Activated CD8-positive, alpha-beta T cell treated with anti-CD3 and anti-CD28 coated beads for 36 hours (primary cell): ENCODE measurements at regions not wholly inside any gene's neighbourhood (a gene's known extent, or its start where the extent isn't known, plus 50 kb on each side); places are given as distances from the start of the nearest gene placed in this dataset. TPM values are rescaled to one million over a fixed set of nuclear protein-coding genes. Genes with fewer than 3 reads are reported as not detected.

Source experiments
- ATAC-seq: fragments of 200-7000 bp; cut with Tn5 transposase; one replicate; pipeline ENCODE4 v1.10.0; 2021; ENCODE audit warnings: mild to moderate bottlenecking, moderate library complexity
- CTCF ChIA-PET: fragments of 350-600 bp; sonication (Branson Sonifier 250); formaldehyde crosslinking; loops from one replicate; lab custom pipeline; 2021; ENCODE audit warnings: antibody characterized with exemption; lab: Charles Lee
- POLR2A ChIA-PET: fragments of 350-600 bp; sonication (Branson Sonifier 250); formaldehyde crosslinking; loops from one replicate; lab custom pipeline; 2021; ENCODE audit warnings: antibody characterized with exemption; lab: Charles Lee
- DNase-seq: peaks from one replicate; pipeline ENCODE4 v3.0.0-alpha.2; 2020
- H3K27ac Mint-ChIP-seq: one replicate; pipeline ENCODE4 v1.8.0; 2021; ENCODE audit warnings: mild to moderate bottlenecking, mixed read lengths
- H3K27me3 Mint-ChIP-seq: one replicate; pipeline ENCODE4 v1.8.0; 2021; ENCODE audit warnings: mixed read lengths
- H3K36me3 Mint-ChIP-seq: one replicate; pipeline ENCODE4 v1.8.0; 2021; ENCODE audit warnings: low read depth, mixed read lengths
- H3K4me1 Mint-ChIP-seq: one replicate; pipeline ENCODE4 v1.8.0; 2021; ENCODE audit warnings: low read depth, mixed read lengths
- H3K4me3 Mint-ChIP-seq: one replicate; pipeline ENCODE4 v1.8.0; 2021; ENCODE audit warnings: mild to moderate bottlenecking, moderate library complexity, mixed read lengths
- H3K9me3 Mint-ChIP-seq: one replicate; pipeline ENCODE4 v1.8.0; 2021; ENCODE audit warnings: mixed read lengths
- intact Hi-C: fragments of 100-400 bp; cut with micrococcal nuclease; formaldehyde crosslinking; loops from one replicate; pipeline ENCODE4 v1.10.0; 2022
- microRNA-seq: library from miRNA; unstranded; fragments of <30 nt; microRNA quantifications from one replicate; pipeline ENCODE4 v1.2.0, GENCODE V29; 2022; ENCODE audit warnings: borderline microRNAs expressed, borderline replicate concordance
- TF ChIP-seq, protein P1 (sequence below): fragments of 200-600 bp; IDR thresholded peaks from one replicate; pipeline ENCODE4 v1.8.0; 2022; ENCODE audit warnings: antibody characterized with exemption, mild to moderate bottlenecking

DNA sequence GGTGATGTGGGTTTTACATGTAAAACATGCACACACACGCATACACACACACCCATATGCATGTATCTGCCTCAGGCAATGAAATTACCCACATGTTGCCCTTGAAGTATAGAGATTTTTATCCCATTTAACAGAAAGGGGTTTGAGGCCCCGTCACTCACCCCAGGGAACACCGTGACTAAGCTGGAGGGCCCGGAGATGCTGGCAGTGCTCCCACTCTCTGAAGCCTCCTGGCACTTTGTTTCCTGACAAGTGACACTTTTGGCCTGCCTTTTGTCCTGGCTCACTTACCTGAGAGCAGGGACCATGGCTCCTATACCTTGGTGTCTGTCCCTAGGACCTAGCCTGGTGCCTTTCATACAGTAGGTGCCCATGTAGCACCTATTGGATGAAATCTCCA is 50.0 kb upstream of the TNRC6C start:
- H3K4me3 Mint-ChIP-seq, result no peak overlapping the region
- ChIA-PET CTCF (no interaction called here), POLR2A (no interaction called here)
- TF ChIP-seq, protein P1, sequence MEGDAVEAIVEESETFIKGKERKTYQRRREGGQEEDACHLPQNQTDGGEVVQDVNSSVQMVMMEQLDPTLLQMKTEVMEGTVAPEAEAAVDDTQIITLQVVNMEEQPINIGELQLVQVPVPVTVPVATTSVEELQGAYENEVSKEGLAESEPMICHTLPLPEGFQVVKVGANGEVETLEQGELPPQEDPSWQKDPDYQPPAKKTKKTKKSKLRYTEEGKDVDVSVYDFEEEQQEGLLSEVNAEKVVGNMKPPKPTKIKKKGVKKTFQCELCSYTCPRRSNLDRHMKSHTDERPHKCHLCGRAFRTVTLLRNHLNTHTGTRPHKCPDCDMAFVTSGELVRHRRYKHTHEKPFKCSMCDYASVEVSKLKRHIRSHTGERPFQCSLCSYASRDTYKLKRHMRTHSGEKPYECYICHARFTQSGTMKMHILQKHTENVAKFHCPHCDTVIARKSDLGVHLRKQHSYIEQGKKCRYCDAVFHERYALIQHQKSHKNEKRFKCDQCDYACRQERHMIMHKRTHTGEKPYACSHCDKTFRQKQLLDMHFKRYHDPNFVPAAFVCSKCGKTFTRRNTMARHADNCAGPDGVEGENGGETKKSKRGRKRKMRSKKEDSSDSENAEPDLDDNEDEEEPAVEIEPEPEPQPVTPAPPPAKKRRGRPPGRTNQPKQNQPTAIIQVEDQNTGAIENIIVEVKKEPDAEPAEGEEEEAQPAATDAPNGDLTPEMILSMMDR, result no peak
- H3K27me3 Mint-ChIP-seq, result peaks cover 2% of the 10 kb centered on the region
- no peak for ATAC-seq
- intact Hi-C loops, result no loop called here
- H3K9me3 Mint-ChIP-seq, result no peaks in the 10 kb centered on the region
- DNase-seq, result no peak
- no peaks in the 10 kb centered on the region for H3K4me1 Mint-ChIP-seq
- no peak overlapping the region for H3K27ac Mint-ChIP-seq
- no peaks in the 10 kb centered on the region for H3K36me3 Mint-ChIP-seq

Small RNAs in the stretch of these regions (microRNA-seq; reads per million reads assigned to microRNA genes)
- not detected for gene MIR4316
